GM19452 (cell line): ENCODE measurements at regions not wholly inside any gene's neighbourhood (a gene's known extent, or its start where the extent isn't known, plus 50 kb on each side); places are given as distances from the start of the nearest gene placed in this dataset.

Experiments
- ATAC-seq: cut with Tn5 transposase; IDR thresholded peaks from one replicate; pipeline ENCODE4 v1.9.1; 2021; ENCODE audit not compliant: unreplicated experiment

DNA sequence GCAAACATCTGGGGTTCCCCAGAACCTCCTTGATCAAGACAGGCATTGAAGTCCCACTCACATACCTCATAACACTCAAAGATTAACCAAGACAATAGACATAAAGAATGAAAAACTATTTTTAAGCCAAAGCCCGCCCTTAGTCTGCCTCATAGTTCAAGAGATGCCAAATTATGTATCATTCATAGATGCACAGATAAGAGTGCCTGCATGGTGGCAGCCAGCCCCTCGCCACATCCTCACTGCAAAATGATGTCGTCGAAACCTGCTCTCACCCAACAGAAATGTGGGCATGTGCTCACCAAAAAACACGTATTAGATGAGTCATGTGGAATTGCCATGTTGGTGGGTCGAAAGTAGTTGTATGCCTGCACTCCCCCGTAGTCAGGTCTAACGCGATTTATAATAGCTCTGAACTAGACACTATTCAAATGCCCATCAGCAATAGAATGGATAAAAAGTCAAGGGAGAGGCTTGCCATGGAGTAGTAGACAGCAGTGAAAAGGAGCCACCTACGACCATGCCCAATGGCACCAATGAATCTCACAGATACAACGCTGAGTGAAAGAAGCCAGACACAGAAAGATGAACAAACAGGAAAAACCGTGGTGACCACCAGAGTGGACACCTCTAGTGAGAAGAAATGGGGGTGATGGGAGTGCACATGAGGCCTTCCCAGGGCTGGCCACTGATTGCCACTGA lies 64.8 kb downstream of the C16orf95 start:
- no peak for ATAC-seq
